Hematopoietic multipotent progenitor cell treated with erythropoietin and hydrocortisone succinate and interleukin-3 and kit ligand, for 4 days (in vitro differentiated cells): ENCODE measurements at regions not wholly inside any gene's neighbourhood (a gene's known extent, or its start where the extent isn't known, plus 50 kb on each side); places are given as distances from the start of the nearest gene placed in this dataset.

ENCODE experiments used
- DNase-seq: peaks from one replicate; pipeline ENCODE4 v3.0.0-alpha.2; 2015

DNA sequence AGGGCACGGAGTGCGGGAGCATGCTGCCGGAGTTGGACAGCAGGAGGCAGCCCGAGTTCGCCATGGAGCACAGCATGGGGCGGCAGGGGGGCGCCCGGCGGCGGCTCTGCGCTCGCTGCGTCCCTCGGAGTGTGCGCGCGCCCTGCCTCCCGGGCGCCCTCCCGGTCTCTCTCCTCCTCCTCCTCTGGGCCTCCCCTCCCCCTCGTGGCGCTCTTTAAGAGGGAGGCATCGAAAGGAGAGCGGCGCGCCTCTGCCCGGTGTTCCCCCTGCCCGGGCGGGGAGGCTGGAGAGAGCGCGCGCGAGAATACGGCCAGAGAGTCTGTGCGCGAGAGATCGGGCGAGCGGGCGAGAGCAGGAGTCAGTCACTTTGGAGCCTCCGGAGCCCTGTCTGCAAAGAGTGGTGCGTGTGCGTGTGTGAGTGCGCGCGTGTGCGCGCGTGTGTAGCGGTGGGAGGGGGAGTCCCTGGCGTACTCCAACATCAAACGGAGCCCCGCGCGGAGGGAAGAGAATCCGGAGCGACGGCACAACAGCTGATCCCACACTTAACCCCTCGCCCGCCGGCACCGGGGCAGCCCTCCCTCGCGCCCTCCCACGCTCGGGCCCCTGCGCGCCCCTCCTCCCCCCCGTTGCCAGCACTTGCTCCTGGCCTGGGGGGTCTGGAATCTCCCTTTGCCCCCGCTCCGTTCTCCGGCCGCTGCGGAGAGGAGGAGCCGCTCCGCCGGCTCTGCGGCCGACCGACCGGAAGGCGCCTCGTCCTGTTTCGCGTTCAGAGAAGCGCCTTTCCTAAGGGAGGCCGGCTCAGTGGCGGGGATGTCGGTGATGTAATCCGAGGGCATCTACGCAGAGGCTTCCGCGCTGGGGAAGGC is 108.9 kb downstream of the ENGASE start:
- peak; percentile 46 for DNase-seq

DNA sequence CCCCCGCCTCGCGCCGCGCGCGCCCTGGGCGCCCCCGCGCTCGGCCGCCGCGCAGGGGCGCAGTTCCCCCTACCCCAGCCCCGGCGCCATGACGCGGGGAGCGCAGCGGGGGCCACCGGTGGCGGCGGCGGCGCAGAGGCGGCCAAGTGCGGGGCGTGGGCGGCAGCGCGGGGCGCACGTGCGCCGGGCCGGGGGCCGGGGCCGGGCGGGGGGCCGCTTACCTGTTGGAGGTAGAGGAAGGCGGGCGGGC is 108.3 kb downstream of the ENGASE start:
- DNase-seq, result no peak

DNA sequence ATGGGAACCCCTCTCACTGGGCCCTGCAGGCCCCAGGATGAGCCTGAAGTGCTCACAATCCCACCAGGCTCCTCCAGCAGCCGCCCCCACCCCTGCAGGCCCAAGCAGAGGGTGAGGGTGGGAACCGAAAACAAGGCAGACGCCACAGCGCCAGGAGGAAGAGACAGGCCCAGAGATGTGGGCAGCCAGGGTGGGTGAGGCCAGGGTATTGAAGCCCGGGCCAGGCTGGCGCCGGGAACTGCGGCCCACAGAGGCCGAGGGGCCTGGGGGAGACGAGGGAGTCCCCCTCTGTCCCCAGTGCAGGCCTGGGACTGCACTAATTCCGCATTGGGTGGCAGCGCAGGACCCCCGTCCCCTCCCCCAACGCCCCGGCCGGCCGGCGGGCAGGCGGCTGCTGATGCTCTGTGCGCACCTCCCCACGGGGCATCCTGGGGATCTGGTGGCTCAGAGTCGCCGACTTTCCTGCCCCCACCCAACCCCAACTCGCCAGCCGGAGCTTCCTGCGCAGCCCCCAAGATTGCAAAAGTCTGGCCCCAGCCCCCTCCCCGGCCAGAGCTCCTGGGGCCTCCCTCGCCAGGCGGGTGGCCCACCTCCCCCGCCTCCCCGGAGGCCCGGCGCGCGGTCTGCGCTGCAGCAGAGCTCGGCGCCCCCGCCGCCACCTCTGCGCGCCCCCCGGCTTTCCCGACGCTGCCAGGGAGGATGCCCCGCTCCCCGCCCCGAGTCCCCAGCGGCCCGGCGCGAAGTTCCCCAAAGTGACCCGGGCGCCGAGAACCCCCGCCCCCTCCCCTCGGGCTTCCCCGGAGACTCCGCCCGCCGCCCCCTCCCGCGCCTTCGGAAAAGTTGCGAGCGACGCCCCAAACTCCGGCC is 107.8 kb downstream of the ENGASE start:
- no peak for DNase-seq

DNA sequence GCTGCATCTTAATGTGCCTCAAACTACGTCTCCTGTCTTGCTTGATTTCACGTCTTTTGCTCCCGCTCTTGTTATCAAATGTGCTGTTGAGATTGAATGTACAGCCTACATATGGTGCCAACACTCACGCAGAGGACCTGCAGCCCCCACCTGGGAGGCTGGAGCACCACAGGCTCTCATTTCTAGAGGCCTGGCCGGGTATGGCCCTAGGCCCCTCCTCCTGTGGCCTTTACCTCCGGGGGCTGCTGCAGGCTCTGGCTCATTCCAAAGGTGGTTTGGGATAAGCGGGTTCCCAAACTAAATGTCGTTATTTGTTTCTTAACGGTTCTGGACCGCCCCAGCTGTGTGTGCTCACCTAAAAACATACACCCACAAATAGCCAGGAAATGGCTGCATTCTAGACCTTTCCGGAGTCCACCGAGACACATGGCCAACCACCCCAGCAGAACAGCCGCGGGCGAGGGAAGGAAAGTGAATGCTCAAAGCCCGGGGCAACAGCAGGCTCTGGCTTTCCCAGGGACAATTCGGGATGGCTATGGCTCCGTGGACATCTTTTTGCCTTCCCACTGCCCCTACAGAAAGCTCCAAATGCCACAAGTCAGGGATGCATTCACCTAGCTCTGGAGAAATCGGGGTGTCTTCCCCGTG is 105.9 kb downstream of the ENGASE start:
- no peak for DNase-seq

DNA sequence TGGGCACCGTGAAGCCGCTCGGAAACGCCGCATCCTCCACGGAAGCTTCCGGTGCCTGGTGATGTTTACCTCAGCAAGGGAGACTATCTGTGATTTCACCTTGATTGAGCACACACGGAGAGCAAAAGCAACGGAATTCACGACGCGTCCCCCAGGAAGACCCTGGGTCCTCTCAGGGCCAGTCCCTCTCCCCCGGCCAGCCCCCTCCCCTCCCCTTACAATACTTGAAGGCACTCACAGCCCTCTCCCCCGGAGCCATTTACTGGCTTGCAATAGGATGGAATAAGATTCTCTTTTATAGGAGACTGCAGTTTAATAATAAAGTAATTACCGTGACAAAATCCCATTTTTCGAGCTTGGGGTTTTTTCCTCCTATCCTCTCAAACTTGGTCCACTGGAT is 104.7 kb downstream of the ENGASE start:
- DNase-seq, result no peak

DNA sequence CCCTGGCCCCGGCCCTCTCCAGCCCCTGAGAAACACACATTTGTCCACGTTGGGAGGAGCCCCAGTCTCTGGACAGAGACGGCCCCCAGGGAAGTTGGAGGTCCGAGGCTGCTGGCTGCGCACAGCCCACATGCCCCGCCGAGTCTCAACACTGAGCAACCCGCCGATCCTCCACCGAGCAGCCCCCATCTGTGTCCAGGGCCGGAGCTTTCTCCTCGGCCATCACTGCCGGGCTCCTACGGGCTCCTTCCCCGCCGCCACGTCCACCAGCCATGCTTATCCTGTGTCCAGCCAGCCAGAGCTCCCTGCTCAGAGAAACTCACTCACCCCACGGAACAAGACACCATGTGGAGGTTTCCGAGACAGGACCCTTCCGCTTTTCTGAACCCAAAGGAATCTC is 103.3 kb downstream of the ENGASE start:
- no peak for DNase-seq

DNA sequence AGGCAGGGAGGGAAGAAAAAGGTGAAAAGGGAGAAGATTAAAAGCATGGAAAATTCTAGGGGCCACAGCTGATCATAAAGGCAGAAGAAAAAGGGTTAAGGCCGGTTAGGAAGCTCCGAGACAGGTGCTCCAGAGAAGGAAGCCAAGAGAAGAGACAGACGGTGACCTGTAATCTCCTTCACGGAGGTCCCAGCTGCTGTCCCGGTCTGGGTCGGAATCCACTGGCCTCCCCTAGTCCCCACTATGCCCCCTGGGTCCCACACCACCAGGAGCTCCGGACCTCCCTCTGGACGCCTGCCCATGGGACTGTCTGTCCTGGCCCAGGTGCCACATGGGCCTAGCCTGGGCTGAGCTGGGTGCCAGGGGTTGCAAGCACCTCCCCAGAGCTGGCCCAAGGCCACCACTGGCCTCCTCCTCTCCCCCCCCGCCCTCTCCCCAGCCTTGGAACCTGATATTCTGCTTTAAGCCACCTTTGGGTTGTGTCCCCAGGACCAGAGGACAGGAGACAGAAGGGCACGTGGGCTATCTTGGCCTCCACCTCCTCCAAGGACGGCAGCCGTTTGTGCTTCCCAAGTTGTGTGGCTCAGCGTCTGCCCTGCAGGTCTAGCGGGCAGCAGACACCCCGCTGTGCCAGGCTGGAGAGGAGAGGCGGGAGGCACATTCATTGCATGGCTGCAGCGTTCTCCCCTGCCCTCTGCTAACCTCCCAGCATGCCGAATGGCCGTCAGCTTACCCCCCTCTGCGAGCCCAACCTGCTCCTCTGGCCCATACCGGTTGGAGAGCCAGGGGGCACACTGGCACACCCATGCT is 102.4 kb downstream of the ENGASE start:
- no peak for DNase-seq

DNA sequence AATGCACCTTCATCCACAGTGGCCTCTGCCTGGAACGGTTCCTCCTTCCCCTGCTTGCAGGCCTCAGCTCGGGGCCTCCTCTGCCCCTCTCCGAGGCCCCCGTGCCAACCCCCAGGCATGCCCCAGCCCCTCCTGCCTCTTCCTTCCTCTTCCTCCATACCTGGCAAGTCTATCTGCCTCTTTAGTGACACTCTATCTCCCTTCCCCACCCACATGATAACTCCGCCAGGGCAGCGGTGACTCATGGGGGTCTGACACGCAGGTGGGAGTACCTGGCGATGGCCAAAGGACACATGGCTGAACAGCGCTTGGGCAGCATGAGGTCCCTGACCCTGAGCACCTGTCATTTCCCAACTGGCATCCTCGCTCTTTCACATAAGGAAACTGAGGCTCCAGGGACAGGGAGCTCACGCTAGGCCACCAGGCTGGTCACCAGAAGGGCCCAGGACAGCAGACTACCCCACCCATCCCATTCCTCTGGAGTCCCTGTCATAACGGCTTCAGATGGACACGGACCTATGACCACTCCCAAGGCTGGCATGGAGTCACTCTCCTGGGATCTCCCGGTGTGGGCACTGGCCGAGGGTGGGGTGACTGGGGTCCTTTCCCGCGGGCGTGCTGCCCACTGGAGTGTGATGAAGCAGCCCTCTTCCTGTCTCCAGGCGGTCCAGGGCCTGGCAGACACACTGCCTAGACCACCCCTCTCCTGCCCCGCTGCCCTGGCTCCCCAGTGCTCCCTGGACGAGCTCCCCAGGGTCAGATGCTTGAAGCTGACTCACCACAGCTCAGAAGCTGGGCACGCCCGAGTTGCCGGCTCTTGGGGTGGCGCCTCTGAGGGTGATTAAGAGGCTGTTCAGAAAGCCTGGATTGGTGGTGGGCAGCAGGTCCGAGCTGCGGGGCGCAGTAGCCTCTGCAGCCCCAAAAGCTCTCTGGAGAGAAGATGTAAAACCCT is 100.6 kb downstream of the ENGASE start:
- no peak for DNase-seq

DNA sequence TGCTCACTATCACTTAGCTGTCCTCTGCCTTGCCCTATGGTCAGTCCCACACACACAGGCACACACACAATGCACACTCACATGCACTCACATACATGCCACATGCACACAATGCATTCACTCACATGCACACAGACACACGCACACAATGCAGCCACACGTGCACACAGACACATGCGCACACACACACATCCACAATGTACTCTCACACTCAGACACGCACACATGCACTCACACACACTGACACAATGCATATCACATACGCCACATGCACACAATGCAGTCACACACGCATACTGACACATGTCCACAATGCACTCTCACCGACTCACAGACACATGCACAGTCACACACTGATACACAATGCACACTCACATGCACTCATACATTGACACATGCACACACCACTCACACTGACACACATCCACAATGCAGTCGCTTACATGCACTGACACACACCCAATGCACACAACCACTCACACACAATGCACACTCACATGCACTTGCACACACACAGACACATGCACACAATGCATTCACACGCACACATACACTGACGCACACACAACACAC is 99.7 kb downstream of the ENGASE start:
- no peak for DNase-seq

DNA sequence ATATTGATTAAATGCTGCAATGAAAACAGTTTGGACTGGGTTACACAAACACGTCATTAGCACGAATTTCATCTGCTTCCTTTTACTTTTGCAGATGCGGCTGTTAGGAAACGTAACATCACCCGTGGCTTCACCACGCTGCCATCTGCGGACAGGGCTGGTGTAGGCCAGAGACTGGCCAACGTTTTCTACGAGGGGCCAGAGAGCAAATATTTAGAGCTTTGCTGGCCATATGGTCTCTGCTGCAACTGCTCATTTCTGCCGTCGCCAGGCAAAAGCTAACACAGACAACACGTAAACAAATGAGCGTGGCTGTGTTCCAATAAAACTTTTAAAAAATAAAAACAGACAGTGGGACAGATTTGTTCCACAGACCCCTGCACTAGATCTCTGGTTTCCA is 96.6 kb downstream of the ENGASE start:
- no peak for DNase-seq

DNA sequence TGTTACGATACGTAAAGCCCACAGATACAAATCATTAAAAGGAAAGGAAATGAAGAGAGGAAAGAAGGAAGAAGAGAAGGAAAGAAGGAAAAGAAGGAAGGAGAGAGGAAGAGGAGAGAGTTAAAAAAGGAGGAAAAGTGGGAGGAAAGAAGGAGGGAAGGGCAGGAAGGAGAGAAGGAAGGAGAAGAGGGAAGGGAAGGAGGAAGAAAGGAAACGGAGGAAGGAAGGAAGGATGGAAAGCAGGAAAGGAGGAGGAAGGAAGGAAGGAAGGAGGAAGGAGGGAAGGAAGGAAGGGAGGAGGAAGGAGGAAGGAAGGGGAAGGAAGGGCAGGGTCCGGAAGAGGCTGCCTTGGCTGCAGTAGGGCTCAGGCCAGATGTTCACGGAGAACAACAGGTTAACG is 95.2 kb downstream of the ENGASE start:
- DNase-seq, result no peak

DNA sequence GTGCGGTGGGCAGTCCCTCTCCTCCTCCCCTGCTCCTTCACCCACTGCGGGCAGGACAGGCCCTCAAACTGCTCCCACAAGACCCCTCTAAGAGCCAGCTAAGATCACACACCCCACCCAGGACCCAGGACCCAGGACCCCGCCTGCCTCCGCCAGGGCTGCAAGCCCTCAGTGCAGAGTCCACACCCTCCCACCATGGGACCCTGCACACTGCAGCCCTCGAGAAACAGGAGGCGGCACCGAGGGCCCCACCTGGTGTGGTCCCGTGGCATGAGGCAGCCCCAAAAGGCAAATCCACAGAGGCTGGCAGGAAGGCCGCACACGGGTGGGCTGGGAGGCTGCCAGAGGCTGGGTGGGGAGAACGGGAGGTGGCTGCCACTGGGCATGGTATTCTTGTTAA is 94.7 kb downstream of the ENGASE start:
- no peak for DNase-seq

DNA sequence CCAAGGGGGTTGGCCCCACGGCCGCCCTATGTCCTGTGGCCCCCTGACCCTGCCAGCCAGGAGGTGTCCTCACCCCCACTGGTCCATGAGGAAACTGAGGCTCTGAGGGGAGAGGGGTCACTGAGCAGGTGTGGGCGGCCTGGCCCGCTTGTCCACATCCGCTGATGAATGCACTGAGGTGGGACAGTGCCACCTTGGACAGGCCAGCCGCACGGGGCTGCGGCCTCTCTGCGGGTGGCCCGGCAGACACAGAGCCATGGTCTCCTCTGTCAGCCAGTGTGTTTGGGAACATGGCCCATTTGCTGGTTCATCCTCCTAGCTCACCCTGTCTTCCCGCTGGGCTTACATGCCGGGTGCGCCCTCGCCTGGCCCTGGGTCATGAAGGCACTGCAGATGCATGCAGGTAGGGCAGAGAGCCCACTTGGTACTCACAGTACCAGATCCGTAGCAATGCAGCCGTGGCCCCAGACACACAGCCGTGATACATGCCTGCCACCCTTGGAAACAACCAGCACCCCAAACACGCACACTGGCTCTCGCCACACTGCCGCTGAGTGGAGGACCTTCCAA is 93.9 kb downstream of the ENGASE start:
- DNase-seq, result no peak

DNA sequence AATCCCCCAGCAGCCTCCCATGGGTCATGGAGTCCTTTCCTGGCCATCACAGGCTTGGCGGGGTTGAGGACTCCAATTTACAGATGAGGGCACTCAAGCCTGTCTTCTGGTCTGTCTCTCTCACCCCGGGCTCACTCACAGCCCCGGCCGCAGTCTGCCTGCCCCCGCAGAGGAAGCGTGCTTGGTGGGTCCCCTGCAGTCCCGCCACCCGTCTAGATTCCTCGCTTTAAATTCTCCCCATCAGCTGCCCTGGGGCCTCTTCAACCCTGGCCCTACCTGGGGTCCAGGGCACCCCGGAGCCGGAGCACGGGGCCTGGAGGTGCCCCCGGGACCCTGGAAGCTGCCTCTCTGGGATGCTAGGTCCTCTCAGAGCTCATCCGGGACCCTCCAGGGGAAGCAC is 92.9 kb downstream of the ENGASE start:
- no peak for DNase-seq

DNA sequence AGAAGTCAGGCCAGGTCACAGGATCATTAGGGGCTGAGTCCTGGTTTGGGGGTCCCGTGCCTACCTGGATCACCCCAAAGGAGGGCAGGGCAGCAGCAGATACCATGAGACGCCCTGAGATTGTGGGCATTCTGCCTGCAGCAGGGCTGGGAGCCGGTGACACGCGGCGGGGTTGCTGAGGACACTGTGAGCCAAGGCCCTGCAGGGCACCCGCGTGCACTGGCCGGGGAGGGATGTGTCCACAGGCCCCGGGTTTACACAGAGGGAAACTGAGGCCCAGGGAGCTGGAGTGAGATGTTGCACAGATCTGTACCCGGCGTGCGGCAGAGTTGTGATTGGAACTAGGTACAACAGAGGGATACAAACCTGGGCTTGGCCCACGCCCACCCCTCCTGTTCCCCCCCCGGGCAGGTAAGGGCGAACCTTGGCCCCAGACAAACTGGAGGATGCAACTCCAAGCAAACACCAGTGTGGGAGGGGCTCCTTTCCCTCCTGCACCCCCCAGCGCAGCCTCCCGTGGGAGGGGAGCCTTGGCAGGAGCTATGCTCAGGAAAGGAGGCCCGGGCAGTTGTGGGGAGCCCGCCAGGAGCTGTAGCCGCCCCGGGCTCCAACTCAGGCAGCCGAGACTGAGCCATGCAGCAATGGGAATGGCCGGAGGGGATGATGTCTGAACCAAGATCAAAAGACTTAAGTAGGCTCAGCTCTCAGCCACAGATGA is 91.3 kb downstream of the ENGASE start:
- no peak for DNase-seq

DNA sequence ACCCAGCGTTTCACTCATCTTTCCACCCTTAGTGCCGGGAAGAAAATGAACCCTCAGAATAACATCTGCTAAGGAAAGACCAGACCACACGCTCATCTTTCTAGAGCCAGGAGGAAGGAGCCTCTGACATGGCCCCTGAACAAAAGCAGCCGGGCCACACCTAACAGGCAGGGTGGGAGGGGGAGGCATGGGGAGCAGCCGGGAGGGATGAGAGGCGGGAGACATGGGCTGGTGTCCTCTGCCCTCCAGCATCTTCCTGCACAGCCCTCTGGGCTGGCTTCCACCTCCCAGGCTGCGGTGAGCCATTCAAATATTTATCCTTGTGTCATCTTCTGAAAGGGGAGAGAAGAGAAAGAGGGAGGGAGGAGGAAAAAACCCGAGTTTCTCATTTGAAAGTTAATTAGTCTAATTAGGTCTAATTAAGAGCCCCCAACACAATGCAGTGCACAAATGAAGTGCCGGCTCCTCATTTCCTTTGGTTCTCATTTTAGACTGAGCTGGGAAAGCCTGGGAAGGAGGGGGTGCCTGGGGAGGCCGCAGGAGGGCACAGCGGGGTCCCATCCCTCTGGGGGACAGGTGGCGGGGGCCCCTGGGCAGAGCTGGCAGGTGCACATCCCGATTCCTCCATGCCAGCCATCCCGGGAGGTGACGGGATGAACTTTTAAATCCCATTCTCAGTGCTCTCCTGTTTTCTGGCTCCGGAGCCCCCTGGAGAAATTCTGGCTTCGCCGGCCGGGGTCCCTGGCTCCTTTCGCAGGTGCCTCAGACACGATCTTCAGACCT is 90.5 kb downstream of the ENGASE start:
- no peak for DNase-seq

DNA sequence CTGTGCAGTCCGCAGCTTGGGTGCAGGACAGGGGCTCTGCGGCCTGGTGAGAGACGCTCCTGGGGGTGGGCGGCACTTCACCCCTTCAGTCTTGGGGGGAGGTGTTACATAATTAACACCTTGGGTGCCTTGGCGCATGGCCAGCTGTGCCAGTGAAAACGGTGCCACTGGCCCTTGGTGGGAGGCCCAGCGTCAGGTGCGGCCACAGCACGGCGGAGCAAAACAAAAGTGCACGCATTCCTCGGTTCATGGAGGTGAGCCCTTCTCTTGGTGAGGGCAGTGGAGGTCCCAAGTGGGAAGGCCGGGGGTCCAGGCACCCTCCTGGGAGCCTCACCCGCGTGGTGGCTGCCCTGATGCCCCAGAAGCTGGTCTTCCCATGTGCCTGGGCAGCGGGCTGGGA is 89.8 kb downstream of the ENGASE start:
- no peak for DNase-seq

DNA sequence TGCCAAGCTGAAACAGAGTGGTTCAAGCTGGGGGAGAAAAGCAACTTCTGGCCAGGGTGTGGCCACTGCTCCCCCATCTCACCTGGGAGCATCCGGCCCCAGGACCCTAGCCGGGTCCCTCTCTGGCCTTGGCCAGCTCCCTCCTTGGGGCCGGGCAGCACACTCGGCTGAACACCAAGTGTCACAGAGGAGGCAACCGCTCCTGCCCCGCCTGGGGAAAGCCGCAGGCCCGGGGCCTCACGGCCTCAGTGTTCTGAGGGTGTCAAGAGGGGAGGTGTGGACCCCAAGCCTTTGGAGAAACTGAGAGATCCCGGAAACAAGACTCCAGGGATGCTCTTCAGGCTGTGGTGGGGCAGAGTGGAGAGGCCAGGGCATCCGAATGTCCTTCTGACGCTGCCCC is 88.4 kb downstream of the ENGASE start:
- DNase-seq, result no peak
